ENCODE measurements at regions not wholly inside any gene's neighbourhood (a gene's known extent, or its start where the extent isn't known, plus 50 kb on each side); places are given as distances from the start of the nearest gene placed in this dataset.

GRCh38 chr13:74647991-74648390 lies 513.8 kb upstream of the KLF12 start:
- Histone ChIP-seq H3K36me3 (ENCODE audit: control insufficient read depth, insufficient read depth, low read length) (no peaks in the 10 kb centered on the region), H3K27ac (ENCODE audit: low read length) (no peak overlapping the region), H3K4me3 (ENCODE audit: low read depth in 2 of 2, low read length in 2 of 2) (no peak overlapping the region), H3K27me3 (ENCODE audit: control insufficient read depth, insufficient read depth, low read length) (no peaks in the 10 kb centered on the region), H3K9me3 (ENCODE audit: control insufficient read depth, insufficient read depth, low read depth, low read length) (no peaks in the 10 kb centered on the region), H3K4me1 (ENCODE audit: control insufficient read depth, insufficient read depth, low read length) (no peaks in the 10 kb centered on the region)
- in situ Hi-C loops (cut with HindIII; ENCODE audit: low pct_unique_long_range_greater_than_20kb, low sequenced_read_pairs), result no loop called here
- CTCF ChIA-PET, result no interaction called here
- POLR2A ChIA-PET, result no interaction called here
- TF ChIP-seq SIN3A (IDR thresholded peaks at IDR 0.05; ENCODE audit: borderline replicate concordance, insufficient read depth, low read depth, low read length) (no peak), POLR2AphosphoS5 (IDR thresholded peaks at IDR 0.05; ENCODE audit: low read depth, low read length) (no peak), TCF7L2 (IDR thresholded peaks at IDR 0.05; ENCODE audit: low read depth, low read length) (no peak)
- TF ChIP-seq, protein P1, sequence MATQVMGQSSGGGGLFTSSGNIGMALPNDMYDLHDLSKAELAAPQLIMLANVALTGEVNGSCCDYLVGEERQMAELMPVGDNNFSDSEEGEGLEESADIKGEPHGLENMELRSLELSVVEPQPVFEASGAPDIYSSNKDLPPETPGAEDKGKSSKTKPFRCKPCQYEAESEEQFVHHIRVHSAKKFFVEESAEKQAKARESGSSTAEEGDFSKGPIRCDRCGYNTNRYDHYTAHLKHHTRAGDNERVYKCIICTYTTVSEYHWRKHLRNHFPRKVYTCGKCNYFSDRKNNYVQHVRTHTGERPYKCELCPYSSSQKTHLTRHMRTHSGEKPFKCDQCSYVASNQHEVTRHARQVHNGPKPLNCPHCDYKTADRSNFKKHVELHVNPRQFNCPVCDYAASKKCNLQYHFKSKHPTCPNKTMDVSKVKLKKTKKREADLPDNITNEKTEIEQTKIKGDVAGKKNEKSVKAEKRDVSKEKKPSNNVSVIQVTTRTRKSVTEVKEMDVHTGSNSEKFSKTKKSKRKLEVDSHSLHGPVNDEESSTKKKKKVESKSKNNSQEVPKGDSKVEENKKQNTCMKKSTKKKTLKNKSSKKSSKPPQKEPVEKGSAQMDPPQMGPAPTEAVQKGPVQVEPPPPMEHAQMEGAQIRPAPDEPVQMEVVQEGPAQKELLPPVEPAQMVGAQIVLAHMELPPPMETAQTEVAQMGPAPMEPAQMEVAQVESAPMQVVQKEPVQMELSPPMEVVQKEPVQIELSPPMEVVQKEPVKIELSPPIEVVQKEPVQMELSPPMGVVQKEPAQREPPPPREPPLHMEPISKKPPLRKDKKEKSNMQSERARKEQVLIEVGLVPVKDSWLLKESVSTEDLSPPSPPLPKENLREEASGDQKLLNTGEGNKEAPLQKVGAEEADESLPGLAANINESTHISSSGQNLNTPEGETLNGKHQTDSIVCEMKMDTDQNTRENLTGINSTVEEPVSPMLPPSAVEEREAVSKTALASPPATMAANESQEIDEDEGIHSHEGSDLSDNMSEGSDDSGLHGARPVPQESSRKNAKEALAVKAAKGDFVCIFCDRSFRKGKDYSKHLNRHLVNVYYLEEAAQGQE (IDR thresholded peaks at IDR 0.05; ENCODE audit: insufficient read depth in 1 of 2, low read depth in 2 of 2, low read length in 1 of 2), result no peak
- TF ChIP-seq, protein P2, sequence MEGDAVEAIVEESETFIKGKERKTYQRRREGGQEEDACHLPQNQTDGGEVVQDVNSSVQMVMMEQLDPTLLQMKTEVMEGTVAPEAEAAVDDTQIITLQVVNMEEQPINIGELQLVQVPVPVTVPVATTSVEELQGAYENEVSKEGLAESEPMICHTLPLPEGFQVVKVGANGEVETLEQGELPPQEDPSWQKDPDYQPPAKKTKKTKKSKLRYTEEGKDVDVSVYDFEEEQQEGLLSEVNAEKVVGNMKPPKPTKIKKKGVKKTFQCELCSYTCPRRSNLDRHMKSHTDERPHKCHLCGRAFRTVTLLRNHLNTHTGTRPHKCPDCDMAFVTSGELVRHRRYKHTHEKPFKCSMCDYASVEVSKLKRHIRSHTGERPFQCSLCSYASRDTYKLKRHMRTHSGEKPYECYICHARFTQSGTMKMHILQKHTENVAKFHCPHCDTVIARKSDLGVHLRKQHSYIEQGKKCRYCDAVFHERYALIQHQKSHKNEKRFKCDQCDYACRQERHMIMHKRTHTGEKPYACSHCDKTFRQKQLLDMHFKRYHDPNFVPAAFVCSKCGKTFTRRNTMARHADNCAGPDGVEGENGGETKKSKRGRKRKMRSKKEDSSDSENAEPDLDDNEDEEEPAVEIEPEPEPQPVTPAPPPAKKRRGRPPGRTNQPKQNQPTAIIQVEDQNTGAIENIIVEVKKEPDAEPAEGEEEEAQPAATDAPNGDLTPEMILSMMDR (IDR thresholded peaks at IDR 0.05), result no peak
- no peak for ATAC-seq
- DNase-seq (ENCODE audit: low read depth, low spot score), result no peak
- intact Hi-C loops (cut with micrococcal nuclease; ENCODE audit: unreplicated experiment), result no loop called here
- no TSS peak for BruUV-seq (replicated peaks)

DNA sequence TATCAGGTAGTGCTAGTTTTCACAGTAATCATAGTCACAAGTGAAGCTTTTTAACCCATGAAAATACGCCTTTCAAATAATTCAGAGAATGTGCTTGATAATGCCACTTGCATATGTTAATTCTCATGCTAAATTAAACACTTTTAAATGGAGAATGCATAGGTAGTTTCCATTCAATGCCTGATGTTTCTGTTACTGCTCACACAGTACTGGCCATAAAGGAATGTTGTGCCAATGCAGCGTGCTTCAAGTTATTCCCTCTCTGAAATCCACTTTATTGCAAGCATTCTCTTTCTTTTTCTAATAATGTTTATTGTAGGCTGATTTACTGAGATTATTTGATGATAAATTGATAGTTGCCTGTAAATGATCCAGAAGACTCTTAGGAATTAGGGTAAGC lies 513.0 kb upstream of the KLF12 start:
- no peak for DNase-seq (ENCODE audit: low read depth, low spot score)
- Histone ChIP-seq H3K9me3 (ENCODE audit: control insufficient read depth, insufficient read depth, low read depth, low read length) (no peaks in the 10 kb centered on the region), H3K4me3 (ENCODE audit: low read depth in 2 of 2, low read length in 2 of 2) (no peak overlapping the region), H3K4me1 (ENCODE audit: control insufficient read depth, insufficient read depth, low read length) (no peaks in the 10 kb centered on the region), H3K27ac (ENCODE audit: low read length) (no peak overlapping the region), H3K36me3 (ENCODE audit: control insufficient read depth, insufficient read depth, low read length) (no peaks in the 10 kb centered on the region), H3K27me3 (ENCODE audit: control insufficient read depth, insufficient read depth, low read length) (no peaks in the 10 kb centered on the region)
- in situ Hi-C loops (cut with HindIII; ENCODE audit: low pct_unique_long_range_greater_than_20kb, low sequenced_read_pairs), result no loop called here
- intact Hi-C loops (cut with micrococcal nuclease; ENCODE audit: unreplicated experiment), result no loop called here
- CTCF ChIA-PET, result no interaction called here
- BruUV-seq (replicated peaks), result no TSS peak
- no peak for ATAC-seq
- TF ChIP-seq TCF7L2 (IDR thresholded peaks at IDR 0.05; ENCODE audit: low read depth, low read length), result no peak
- TF ChIP-seq, protein P1 (IDR thresholded peaks at IDR 0.05; ENCODE audit: insufficient read depth in 1 of 2, low read depth in 2 of 2, low read length in 1 of 2), result no peak
- TF ChIP-seq POLR2AphosphoS5 (IDR thresholded peaks at IDR 0.05; ENCODE audit: low read depth, low read length), result no peak
- TF ChIP-seq SIN3A (IDR thresholded peaks at IDR 0.05; ENCODE audit: borderline replicate concordance, insufficient read depth, low read depth, low read length), result no peak
- TF ChIP-seq, protein P2 (IDR thresholded peaks at IDR 0.05), result no peak
- POLR2A ChIA-PET, result no interaction called here

Data from Panc1 (cell line).